ENCODE measurements at regions not wholly inside any gene's neighbourhood (a gene's known extent, or its start where the extent isn't known, plus 50 kb on each side); places are given as distances from the start of the nearest gene placed in this dataset.

DNA sequence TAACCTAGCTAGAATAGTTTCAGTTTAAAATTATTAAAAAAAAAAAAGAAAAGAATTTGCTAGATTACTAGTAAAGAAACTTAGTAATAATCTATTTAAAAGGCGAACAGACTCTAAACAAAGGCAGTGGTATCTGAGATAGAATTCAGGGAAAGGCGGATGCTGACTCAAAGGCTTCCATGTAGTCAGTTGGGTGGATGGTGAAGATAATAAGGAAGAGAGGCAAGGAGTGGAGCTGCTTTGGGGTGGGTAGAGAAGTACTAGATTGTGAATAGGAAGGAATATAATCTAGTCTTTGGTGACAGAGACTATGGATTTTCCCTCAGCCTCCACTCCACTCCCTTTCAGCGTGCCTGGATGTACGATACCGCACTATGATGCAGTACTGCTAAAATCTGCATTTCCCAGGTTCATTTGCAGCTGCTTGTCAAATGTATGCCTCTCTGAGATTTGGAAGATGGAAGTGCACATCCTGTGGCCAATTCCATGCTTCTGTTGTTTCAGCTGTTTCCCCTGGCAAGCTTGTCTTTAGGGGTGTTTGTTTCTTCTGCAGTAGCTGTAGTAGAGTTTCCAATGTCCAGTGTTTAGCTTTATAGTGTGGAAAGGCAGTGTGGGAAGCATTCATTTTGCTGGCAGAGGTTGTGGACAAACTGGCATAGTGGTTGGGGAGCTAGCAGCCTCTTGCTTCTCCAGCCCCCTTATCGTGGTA, 184.6 kb upstream of the NRIP1 start (continued):
- TF ChIP-seq, protein P1, sequence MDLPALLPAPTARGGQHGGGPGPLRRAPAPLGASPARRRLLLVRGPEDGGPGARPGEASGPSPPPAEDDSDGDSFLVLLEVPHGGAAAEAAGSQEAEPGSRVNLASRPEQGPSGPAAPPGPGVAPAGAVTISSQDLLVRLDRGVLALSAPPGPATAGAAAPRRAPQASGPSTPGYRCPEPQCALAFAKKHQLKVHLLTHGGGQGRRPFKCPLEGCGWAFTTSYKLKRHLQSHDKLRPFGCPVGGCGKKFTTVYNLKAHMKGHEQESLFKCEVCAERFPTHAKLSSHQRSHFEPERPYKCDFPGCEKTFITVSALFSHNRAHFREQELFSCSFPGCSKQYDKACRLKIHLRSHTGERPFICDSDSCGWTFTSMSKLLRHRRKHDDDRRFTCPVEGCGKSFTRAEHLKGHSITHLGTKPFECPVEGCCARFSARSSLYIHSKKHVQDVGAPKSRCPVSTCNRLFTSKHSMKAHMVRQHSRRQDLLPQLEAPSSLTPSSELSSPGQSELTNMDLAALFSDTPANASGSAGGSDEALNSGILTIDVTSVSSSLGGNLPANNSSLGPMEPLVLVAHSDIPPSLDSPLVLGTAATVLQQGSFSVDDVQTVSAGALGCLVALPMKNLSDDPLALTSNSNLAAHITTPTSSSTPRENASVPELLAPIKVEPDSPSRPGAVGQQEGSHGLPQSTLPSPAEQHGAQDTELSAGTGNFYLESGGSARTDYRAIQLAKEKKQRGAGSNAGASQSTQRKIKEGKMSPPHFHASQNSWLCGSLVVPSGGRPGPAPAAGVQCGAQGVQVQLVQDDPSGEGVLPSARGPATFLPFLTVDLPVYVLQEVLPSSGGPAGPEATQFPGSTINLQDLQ (CRISPR knock-in tag; IDR thresholded peaks at IDR 0.05) = no peak

DNA sequence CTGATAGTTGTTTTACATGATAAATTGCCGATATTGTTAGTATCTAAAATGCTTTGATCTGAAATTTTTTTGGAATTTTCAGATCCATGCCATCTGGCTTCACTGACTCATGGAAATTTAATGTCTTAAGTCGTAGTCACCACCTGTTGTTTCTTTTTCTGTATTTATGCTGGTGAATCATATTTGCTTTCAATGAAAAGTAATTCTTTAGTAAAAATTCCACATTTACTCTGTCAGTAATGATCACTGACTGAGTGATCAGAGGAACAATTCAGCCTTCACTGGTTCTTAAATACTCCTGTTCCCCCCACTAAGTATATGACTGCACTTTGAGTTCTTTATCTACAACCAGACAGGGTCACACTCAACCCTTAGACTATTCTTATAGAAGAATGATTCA, 185.6 kb upstream of the NRIP1 start:
- H4K20me1 ChIP-seq (ENCODE audit: insufficient read depth, low read length) = no peaks in the 10 kb centered on the region
- no peak overlapping the region for H3K9ac ChIP-seq (ENCODE audit: insufficient read depth, low read depth, low read length)
- H3K36me3 ChIP-seq (replicated peaks in 1 of 2; ENCODE audit: control insufficient read depth in 1 of 2, insufficient read depth in 2 of 2, low read length in 2 of 2) = no peaks in the 10 kb centered on the region
- no peak overlapping the region for H3K4me2 ChIP-seq (ENCODE audit: low read depth, low read length)
- BruUV-seq (replicated peaks) = no TSS peak
- CTCF ChIA-PET (ENCODE audit: low intra/inter-chr PET ratio, low total read pairs) = no interaction called here
- H3K79me2 ChIP-seq (ENCODE audit: insufficient read depth, low read length) = no peaks in the 10 kb centered on the region
- intact Hi-C loops (cut with micrococcal nuclease; ENCODE audit: unreplicated experiment) = no loop called here
- POLR2A ChIA-PET = no interaction called here
- ATAC-seq (no peak), FAIRE-seq (no peak), DNase-seq (ENCODE audit: low spot score) (no peak)
- H3K4me1 ChIP-seq (ENCODE audit: insufficient read depth, low read length) = peaks cover 4% of the 10 kb centered on the region; the same call in 1 of the 2 replicates
- no peak overlapping the region for H3K27ac ChIP-seq (ENCODE audit: extremely low read length, insufficient read depth, low read length)
- in situ Hi-C loops (cut with HindIII; ENCODE audit: extremely low pct_ligation_motif_present, low pct_unique_long_range_greater_than_20kb) = no loop called here
- 50% methylated on average over 2 of the region's 2 CpGs for WGBS (ENCODE audit: low lambda C conversion rate)
- no peak overlapping the region for H2AFZ ChIP-seq (ENCODE audit: low read length)
- no peaks in the 10 kb centered on the region for H3K9me3 ChIP-seq (ENCODE audit: low read length)
- no peak overlapping the region for H3K4me3 ChIP-seq (replicated peaks in 1 of 3; ENCODE audit: insufficient read depth in 1 of 3, low read depth in 2 of 3, low read length in 3 of 3)
- H3K27me3 ChIP-seq (ENCODE audit: control insufficient read depth in 1 of 2, insufficient read depth in 2 of 2, low read length in 2 of 2) = no peaks in the 10 kb centered on the region
- TF ChIP-seq, protein P2, sequence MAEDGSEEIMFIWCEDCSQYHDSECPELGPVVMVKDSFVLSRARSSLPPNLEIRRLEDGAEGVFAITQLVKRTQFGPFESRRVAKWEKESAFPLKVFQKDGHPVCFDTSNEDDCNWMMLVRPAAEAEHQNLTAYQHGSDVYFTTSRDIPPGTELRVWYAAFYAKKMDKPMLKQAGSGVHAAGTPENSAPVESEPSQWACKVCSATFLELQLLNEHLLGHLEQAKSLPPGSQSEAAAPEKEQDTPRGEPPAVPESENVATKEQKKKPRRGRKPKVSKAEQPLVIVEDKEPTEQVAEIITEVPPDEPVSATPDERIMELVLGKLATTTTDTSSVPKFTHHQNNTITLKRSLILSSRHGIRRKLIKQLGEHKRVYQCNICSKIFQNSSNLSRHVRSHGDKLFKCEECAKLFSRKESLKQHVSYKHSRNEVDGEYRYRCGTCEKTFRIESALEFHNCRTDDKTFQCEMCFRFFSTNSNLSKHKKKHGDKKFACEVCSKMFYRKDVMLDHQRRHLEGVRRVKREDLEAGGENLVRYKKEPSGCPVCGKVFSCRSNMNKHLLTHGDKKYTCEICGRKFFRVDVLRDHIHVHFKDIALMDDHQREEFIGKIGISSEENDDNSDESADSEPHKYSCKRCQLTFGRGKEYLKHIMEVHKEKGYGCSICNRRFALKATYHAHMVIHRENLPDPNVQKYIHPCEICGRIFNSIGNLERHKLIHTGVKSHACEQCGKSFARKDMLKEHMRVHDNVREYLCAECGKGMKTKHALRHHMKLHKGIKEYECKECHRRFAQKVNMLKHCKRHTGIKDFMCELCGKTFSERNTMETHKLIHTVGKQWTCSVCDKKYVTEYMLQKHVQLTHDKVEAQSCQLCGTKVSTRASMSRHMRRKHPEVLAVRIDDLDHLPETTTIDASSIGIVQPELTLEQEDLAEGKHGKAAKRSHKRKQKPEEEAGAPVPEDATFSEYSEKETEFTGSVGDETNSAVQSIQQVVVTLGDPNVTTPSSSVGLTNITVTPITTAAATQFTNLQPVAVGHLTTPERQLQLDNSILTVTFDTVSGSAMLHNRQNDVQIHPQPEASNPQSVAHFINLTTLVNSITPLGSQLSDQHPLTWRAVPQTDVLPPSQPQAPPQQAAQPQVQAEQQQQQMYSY (CRISPR knock-in tag; IDR thresholded peaks at IDR 0.05) = no peak
- TF ChIP-seq RBM22 (optimal IDR thresholded peaks at IDR 0.05; ENCODE audit: low read length) = no peak
- no peak for TF ChIP-seq SATB2 (CRISPR knock-in tag; IDR thresholded peaks at IDR 0.05)
- TF ChIP-seq ZNF30 (CRISPR knock-in tag; IDR thresholded peaks at IDR 0.05) = no peak
- TF ChIP-seq, protein P3, sequence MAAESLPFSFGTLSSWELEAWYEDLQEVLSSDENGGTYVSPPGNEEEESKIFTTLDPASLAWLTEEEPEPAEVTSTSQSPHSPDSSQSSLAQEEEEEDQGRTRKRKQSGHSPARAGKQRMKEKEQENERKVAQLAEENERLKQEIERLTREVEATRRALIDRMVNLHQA (CRISPR knock-in tag; IDR thresholded peaks at IDR 0.05) = no peak
- TF ChIP-seq TOE1 (CRISPR knock-in tag; IDR thresholded peaks at IDR 0.05) = no peak
- no peak for TF ChIP-seq NFRKB (IDR thresholded peaks at IDR 0.05)
- no peak for TF ChIP-seq ZBTB1 (CRISPR knock-in tag; IDR thresholded peaks at IDR 0.05; ENCODE audit: borderline replicate concordance)
- TF ChIP-seq CHD2 (IDR thresholded peaks at IDR 0.05; ENCODE audit: low read depth, low read length) = no peak
- no peak for TF ChIP-seq POLR2AphosphoS5 (IDR thresholded peaks at IDR 0.05; ENCODE audit: low read depth, low read length)
- no peak for TF ChIP-seq CBX5 (CRISPR knock-in tag; IDR thresholded peaks at IDR 0.05; ENCODE audit: borderline replicate concordance)
- no peak for TF ChIP-seq ZNF468 (CRISPR knock-in tag; IDR thresholded peaks at IDR 0.05)
- no peak for TF ChIP-seq ADNP (CRISPR knock-in tag; IDR thresholded peaks at IDR 0.05)
